ENCODE measurements at regions not wholly inside any gene's neighbourhood (a gene's known extent, or its start where the extent isn't known, plus 50 kb on each side); places are given as distances from the start of the nearest gene placed in this dataset.

DNA sequence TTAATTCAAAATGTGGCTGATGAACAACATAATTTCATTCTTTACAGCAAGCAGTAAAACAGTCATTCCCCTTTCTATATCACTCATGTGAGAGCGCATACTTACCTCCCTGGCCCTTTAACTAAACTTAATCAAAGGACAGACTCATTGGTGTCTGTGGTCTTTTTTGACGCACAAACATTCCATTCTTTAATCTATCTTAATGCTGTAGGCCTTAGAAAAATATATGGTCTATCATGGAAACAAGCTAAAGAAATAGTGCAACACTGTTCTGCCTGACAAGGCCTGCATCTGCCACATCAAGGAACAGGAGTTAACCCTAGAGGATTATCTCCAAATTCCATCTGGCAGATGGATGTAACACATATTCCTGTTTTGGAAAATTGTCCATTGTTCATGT, 878.1 kb downstream of the NLGN4Y start:
- DNase-seq (ENCODE audit: low read depth, low spot score), result no peak

DNA sequence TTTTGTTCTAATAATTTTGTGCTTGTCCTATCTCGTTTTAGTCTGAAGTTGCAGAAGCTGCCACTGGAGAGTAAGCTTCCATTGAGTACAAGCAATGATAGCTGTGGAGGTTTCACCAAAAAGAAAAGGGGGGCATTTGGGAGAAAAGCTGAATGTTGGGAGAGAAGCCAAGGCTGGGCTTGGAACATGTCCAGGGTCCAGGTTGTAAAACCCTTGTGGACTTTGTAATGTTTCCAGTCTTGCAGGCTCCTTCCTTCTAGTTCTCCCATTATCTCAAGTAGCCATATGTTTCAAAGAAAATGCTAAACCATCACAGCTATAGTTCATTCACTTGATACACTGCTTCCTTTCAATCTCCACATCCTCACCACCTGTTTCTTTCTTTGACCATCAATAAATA, 880.2 kb downstream of the NLGN4Y start:
- no peak for DNase-seq (ENCODE audit: low read depth, low spot score)

DNA sequence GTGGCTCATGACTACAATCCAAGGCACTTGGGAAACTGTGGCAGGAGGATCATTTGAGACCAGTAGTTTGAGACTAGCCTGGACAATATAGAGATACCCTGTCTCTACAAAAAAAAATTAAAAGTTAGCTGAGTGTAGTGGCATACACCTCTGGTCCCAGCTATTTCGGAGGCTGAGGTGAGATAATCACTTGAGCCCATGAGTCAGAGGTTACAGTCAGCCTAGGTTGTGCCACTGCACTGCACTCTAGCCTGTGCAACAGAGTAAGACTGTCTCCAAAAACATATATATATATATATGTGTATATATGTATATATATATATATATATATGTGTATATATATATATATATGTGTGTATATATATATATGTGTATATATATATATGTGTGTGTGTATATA, 890.8 kb downstream of the NLGN4Y start:
- no peak for DNase-seq (ENCODE audit: low read depth, low spot score)

DNA sequence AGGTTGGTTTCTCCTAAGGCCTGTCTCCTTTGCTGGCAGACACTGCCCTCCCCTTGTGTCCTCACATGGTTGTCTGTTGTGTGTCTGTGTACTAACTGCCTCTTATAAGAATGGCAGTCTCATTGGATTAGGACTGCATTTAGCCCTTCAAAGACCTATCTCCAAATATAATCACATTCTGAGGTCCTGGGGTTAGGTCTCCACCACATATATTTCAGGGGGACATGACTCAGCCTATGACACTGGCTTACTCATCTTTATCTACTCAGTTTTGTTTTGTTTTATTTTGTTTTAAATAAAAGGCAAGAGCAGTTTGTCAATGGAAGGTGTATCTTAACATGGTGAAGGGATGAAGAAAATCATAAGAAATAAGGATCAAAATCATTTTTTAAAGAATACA, 894.3 kb downstream of the NLGN4Y start:
- DNase-seq (ENCODE audit: low read depth, low spot score), result no peak

DNA sequence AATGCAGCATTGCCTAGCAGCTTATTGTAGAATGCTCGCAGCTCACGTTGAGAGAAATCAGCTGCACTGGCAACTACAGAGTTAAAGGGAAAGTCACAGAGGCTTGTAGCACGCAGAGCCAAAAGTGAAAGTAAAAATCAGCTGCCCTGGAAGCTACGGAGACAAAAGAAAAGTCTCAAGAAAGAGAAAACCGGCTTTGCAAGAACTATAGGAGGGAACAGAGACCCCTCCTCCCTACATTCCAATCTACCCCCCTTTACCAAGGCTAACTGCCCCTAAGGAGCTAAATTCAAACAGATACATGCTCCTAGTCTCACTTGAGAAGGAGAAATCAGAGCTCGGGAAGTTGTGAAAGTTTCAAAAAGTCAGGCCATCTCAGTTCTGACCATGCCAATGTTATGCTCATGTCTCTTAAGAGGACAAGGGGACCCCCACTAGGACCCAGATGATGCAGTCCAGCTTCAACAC, 900.4 kb downstream of the NLGN4Y start:
- DNase-seq (ENCODE audit: low read depth, low spot score), result no peak

DNA sequence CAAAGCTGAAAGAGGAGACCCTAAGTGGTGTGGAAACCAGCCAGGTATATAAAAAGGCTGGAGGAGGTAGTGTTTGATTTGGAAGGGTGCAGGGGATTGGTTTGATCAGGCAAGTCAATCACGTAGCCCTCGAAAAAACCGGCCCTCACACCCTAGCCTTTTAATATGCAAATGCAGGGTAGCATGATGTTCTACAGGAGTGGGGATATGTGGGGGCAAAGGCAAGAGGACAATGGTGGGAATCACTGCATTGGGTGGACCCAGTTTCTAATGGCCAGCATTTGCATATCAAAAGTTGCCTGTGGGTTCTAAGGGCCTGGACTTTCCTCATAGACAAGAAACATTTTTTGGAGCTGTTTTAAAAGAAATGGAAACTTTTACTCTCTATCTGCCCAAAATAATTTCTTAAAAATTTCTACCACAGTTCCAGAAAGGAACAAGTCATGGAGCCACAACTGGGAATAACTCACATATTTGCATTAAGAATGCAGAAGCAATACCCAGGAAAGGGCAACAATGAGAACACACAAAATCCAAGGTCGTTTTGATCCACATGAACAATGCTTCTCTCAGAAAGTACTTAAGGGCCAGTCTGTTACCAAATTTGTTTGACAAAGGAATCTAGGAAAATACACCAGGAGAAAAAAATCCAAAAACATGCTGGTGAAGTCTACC, 915.8 kb downstream of the NLGN4Y start:
- no peak for DNase-seq (ENCODE audit: low read depth, low spot score)

DNA sequence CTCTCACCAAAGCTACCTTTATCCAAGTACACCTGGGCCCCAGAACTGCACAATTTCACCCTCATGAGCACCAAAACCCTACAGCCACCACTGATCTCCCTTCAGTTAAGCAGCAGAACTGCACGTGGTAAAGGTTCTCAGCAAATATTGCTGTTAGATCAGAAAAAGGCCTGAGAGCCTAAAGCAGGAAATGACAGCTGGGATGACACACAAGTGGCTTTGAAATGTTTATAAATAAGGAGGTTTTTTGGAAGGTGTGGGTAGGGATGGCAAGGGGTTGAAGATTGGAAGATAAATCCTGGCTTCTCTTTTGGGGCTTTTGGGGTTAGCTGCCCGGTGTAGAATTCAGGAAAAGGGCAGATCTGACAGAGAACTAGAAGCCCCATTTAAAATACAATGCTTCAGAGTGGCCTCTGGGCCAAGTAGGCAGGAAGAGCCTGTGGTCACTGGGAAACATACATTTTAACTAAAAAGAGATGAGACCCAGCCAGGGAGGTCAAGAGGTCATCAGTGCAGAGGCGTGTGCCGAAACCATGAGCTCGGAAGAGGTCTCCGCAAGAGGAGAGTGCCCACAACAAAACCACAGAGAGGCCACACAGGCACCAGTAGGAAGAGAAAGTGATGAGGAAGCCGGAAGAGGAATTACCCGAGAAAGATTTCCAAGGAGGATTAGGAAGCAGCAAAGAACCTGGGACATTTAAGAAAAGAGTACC, 916.5 kb downstream of the NLGN4Y start:
- DNase-seq (ENCODE audit: low read depth, low spot score), result no peak

DNA sequence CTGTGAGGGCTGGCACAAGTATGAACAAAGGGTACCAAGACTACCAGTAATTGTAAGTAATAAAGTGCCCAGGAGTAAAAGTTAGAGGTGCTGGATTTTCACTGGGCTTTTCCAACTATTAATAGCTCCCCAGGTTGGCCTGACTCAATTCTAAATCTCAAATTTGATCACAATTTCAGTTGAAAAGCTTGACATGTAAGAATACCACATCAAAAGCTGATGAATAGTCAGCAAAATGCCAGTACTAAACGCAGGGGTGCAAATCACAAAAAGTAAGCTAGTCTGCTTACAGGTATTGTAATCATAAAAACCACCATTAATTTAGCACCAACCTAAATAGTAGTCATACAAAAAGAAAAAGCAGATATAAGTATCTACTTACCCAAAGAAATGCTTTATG, 917.5 kb downstream of the NLGN4Y start:
- DNase-seq (ENCODE audit: low read depth, low spot score), result no peak

DNA sequence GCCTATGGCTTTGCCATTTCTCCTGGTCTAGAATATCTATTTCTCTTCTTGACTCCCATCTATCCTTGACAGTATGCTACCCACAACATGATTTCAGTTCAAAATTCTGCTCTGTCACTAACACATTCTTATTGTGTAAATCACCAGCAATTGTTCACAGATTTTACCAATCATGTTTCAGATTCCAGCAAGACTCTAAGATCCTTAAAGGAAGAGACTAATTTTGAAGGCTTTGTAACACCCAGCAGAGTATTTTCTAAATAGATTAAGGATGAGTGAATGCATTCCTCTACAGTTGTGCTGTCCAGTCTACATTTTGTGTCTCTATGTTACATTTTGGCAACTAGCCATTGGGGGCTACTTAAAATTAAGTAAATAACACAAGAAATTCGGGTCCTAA, 921.5 kb downstream of the NLGN4Y start:
- DNase-seq (ENCODE audit: low read depth, low spot score), result no peak

DNA sequence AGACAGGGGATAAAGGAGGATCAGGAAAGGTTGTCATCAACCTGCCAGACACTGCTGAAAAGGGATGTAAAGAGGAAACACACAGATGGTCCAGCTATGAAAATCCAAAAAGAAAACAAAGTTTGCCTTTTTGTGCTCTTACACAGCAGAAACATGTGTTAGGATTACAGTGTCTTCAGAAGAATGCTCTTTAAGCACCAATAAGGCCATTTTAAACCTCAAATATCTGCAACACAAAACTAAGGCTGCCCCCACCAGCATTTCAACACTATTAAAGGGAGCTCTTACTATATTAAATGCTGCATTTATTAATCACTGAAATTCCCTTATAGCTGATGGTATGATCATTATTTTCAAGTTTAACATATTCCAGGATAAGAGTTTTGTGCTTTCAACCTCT, 922.5 kb downstream of the NLGN4Y start:
- no peak for DNase-seq (ENCODE audit: low read depth, low spot score)

DNA sequence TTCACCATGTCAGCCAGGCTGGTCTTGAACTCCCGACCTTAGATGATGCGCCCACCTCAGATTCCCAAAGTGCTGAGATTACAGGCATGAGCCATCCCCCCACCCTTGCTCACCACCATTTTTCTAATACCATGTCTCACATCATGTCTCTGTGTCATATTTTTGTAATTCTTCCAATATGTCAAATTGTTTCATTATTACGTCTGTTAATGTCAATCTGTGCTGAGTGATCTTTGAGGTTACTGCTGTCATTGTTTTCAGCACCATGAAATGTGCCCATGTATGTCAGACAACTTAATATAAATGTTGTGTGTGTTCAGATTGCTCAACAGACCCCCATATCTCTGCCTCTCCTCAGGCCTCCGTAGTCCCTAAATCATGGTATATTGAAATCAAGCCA, 923.6 kb downstream of the NLGN4Y start:
- no peak for DNase-seq (ENCODE audit: low read depth, low spot score)

DNA sequence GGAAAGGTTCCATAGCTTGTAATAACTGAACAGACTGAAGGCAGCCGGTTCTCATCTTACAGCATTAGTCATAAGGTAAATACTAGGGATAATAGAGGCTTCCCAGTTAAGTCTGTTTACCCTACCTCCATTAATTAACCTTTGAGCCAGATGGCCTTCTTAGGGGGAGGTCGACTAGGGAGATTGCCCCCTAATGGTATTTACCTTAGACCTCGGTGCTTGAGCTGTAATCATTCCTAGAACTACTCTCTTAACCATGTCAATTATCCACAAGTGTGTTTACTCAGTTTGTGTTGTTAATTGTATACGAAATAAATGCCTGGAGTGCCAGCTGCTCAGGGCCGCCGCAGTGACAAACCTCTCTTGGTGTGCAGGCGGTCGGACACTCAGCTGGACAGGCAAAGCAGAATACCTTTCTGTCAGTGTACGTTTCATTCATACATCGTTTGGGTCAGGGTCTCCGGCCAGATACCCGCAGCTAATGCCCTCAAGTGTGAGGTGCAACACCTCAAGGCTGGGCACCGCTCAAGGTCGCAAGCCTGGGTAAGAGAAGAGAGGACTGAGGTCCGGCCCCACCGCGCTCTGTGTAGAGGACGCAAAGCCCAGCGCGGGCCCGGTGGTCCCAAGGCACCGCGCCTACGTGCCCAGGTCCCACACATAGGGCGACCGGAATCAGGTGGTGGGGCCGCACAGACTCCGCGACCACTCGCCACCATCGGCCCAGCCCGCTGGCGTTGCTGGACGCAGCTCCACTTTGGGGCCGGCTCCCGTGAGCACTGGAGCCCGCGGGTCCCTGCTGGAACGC, 931.0 kb downstream of the NLGN4Y start:
- no peak for DNase-seq (ENCODE audit: low read depth, low spot score)

DNA sequence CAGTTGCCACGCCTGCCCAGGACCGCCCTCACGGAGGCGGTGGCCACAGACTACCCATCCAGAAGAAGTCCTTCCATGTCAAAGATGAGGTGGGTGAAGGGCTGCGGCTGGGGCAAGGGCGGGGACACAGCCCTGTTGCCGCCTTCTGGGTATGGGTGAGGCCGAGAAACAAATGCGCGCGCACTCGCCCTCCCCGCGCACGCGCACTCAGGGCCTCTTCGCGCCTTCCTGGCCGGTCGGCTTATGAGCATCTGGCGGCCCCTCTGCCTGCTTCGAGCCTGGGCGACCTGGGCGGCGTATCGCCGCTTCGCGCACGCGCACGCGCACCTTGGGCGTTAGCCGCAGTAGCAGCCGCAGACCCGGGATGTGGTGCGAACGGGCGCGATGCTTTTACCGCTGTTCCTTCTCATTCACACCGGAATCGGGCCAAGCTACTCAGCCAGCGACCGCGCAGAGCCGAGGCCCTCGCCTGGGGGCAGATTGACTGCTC, 931.7 kb downstream of the NLGN4Y start:
- peak; percentile 25 for DNase-seq (ENCODE audit: low read depth, low spot score)

DNA sequence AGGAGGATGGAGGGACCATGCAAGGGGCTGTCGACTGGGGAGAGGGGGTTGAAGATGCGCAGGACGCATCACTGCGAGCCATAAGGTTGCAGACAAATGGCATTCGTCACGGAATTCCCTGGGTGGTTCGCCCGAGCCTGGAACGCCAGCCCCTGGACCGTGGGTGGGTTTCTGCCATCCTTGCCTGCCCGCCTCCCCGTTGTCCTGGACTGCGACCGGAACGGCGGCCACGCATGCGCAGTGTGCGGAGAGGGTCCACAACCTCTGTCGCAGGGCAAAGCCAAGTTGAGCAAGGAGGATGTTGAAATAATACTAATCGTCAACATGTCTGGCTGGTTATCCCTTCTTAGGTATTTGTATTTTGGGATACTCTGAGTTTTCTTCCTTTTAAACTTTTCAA, 932.2 kb downstream of the NLGN4Y start:
- DNase-seq (ENCODE audit: low read depth, low spot score), result no peak

DNA sequence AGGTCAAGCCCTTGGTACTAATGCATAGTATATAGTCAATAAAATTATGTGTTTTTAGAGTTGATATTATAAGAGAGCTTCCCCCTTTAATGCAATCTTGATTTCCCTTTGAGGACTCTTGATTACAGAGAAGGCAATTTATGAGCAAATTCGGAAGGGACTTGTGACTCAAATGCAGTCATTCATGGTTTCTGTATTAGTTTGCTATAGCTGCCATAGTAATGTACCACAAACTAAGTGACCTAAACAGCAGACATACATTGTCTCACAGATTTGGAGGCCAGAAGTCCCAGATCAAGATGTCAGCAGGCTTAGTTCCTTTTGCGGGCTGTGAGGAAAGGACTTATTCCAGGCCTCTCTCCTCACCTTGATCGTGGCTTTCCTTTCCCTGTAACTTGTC, 933.4 kb downstream of the NLGN4Y start:
- DNase-seq (ENCODE audit: low read depth, low spot score), result no peak

DNA sequence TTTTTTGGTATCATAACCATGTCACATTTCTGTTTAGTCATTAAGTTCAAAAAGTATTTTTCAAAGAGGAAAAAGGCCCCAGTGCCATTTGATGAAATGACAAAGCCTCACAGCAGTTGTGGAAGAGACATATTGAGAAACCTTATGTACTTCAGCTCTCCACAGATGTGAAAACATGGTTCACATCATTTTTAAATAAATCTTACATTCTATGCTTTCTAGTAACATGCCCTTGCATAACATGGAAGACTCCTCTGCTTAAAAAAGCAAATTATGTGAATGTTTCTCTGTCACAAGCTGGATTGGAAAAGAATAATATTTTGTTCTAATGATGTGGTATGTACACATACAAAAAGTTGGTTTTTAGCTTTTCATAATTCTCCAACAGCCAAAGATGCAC, 934.1 kb downstream of the NLGN4Y start:
- DNase-seq (ENCODE audit: low read depth, low spot score), result no peak

DNA sequence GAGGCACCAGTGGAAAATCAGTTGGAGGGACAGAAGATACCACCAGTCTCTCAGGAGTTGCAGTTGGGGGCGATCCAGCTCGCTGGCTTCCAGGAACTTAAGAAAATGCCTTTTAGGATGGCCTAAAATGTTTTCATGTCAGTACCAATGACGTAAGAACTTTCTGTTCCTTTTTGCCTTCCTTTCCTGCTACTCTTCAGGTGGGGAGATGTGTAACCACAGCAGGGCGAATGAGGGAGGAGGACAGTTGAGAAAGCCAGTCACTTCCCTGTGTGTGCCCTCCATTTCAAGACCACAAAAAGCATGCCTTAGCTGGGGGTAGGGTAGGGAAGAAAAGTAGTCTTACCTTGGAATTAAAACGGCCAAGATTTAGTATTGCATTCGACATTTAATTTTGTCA, 941.6 kb downstream of the NLGN4Y start:
- no peak for DNase-seq (ENCODE audit: low read depth, low spot score)

DNA sequence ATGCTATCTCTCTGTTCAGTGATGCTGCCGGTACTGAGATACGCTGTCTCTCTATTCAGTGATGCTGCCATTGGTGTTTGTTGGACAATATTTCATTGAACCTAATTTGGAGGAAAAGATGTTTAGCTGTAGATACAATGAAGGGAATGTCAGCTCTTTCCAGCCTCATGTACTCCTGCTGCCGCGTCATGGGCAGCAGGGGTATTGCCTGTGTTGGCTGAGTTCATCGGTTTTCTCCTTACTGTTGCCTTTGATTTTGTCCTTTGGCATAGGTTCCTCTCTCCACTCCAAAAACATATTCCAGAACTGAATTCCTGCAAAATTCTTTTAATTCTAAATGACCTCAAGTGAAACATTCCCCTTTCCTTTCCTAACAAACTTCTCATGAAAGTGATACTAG, 942.6 kb downstream of the NLGN4Y start:
- no peak for DNase-seq (ENCODE audit: low read depth, low spot score)

DNA sequence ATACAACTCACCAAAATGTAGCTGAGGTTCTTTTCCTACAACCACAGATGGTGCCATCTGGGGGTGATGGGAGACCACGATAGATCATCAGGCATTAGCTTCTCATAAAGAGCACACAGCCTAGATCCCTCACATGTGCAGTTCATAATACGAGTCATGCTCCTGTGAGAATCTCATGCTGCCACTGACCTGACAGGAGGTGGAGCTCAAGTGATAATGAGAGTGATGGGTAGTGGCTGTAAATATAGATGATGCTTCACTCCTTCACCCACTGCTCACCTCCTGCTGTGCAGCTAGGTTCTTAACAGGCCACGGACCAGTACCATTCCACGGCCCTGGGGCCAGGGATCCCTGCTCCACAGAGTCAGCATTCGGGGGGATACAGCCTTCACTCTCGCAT, 943.8 kb downstream of the NLGN4Y start:
- no peak for DNase-seq (ENCODE audit: low read depth, low spot score)

DNA sequence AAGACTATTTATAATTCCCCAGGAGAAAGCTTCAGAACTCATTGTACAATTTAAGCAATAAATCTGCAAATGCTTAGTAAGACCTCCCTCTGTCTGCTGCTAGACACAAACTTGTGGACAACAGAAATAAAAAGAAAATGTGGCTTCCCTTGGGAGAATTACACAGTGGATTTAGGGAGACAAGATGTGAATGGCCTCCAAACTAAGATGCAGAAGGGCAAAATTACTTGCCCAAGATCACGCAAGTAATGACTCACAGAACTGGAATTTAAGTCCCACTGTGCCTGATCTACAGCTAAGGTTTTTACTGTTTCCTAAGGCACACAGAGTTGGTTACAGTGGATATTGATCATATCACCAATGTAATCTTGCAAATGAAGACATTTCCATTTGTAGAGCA, 947.0 kb downstream of the NLGN4Y start:
- no peak for DNase-seq (ENCODE audit: low read depth, low spot score)

DNA sequence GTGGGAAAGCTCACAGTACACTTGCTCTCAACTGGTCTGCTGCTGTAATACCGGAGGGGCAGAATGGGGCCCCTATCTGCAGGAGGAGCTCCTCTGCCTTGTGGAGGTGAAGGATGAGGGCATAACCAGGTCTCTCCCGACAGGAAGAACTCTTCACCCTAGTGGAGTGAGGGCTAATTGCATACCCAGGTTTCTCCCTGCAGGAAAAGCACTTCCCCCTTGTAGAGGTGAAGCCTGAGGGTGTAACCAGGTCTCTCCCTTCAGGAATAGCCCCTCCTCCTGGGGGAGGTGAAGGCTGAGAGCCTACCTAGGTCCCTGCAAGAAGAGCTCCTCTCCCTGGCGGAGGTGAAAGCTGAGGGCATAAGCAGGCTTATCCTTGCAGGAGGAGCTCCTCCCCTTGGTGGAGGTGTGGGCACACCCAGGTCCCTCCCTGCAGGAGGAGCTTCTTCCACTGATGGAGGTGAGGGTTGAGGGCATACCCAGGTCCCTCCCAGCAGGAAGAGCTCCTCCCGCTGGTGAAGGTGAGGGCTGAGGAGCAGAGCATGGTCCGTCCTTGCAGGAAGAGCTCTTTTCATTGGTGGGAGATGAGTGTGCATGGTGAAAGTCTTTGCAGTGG, 954.1 kb downstream of the NLGN4Y start:
- DNase-seq (ENCODE audit: low read depth, low spot score), result no peak

DNA sequence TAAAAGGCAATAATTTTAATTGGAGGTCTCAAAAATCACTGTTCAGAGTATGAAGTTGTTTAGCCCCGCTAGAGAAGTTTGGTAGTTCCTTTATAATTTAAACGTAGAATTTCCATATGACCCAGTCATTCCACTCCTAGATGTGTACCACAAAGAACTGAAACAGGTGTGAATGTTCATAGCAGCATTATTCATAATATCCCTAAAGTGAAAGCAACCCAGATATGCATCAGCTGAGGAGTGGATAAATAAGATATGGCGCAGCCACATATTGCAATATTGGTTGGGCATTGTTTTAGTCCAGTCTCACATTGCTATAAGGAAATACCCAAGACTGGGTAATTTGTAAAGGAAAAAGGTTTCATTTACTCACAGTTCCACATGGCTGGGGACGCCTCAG, 976.2 kb downstream of the NLGN4Y start:
- DNase-seq (ENCODE audit: low read depth, low spot score), result no peak
